HCT116 (cell line): ENCODE measurements at regions not wholly inside any gene's neighbourhood (a gene's known extent, or its start where the extent isn't known, plus 50 kb on each side); places are given as distances from the start of the nearest gene placed in this dataset.

Source experiments
- ATAC-seq: fragments of 200-7000 bp; cut with Tn5 transposase; 2 replicates; pipeline ENCODE4 v1.9.1; 2020; ENCODE audit warnings: mild to moderate bottlenecking, moderate library complexity
- BruUV-seq: library from RNA; stranded (reverse); fragments of 400-500 nt; replicated peaks from 2 replicates; lab custom pipeline; 2021; lab: Mats Ljungman, UMichigan
- CTCF ChIA-PET: fragments of 300-600 bp; sonication (Branson Sonifier 250); formaldehyde crosslinking; loops from one replicate; lab custom pipeline; 2021; ENCODE audit warnings: antibody characterized with exemption; lab: Charles Lee
- POLR2A ChIA-PET: fragments of 300-600, 350-600 bp; sonication (Branson Sonifier 250); formaldehyde crosslinking; loops from one replicate; lab custom pipeline; 2021; ENCODE audit warnings: antibody characterized with exemption; lab: Charles Lee
- RAD21 ChIA-PET, 2 experiments: fragments of 300-600 bp; sonication (Branson Sonifier 250); formaldehyde crosslinking; loops; one replicate each; lab custom pipeline; 2023; ENCODE audit warnings: low total read pairs in 2 of 2; ENCODE audit not compliant: uncharacterized antibody in 2 of 2, unreplicated experiment in 2 of 2, low non-redundant PET in 1 of 2; lab: Charles Lee
- DNase-seq: peaks from one replicate; pipeline ENCODE4 v3.0.0-alpha.2; 2010; ENCODE audit warnings: low read depth, low spot score
- H2AFZ ChIP-seq: fragments of 200-600 bp; shearing (Covaris generic), sonication (generic); 2 replicates; pipeline ENCODE4 v1.6.1; 2017; ENCODE audit warnings: low read depth, mixed run types, mixed read lengths, antibody characterized with exemption, low read length; ENCODE audit not compliant: poor library complexity, severe bottlenecking
- H3K27ac ChIP-seq: 2 replicates; pipeline ENCODE4 v1.5.1; 2012; ENCODE audit warnings: low read depth, low read length
- H3K27me3 ChIP-seq: fragments of 200-600 bp; sonication (generic); 2 replicates; pipeline ENCODE4 v1.6.1; 2016; ENCODE audit warnings: mixed run types, low read length, mixed read lengths; ENCODE audit not compliant: insufficient read depth
- H3K36me3 ChIP-seq, 2 experiments: fragments of 200-500 bp in 1 of 2; fragments of 200-600 bp in 1 of 2; sonication (Bioruptor generic) in 1 of 2; sonication (generic) in 1 of 2; 2 replicates each; pipeline versions ENCODE4 v1.5.1 to v1.6.1; 2014 to 2016; ENCODE audit warnings: low read length in 2 of 2, inconsistent platforms in 1 of 2, mixed read lengths in 1 of 2, mixed run types in 1 of 2; ENCODE audit not compliant: insufficient read depth in 2 of 2, control insufficient read depth in 1 of 2
- H3K4me1 ChIP-seq, 2 experiments: fragments of 200-600 bp in 1 of 2; sonication (generic) in 1 of 2; 2 replicates each; pipeline versions ENCODE4 v1.5.1 to v1.6.1; 2012 to 2017; ENCODE audit warnings: low read length in 2 of 2, inconsistent platforms in 1 of 2, mild to moderate bottlenecking in 1 of 2, mixed read lengths in 1 of 2, mixed run types in 1 of 2, moderate library complexity in 1 of 2; ENCODE audit not compliant: insufficient read depth in 2 of 2, control insufficient read depth in 1 of 2
- H3K4me2 ChIP-seq: fragments of 200-600 bp; sonication (generic); 2 replicates; pipeline ENCODE4 v1.6.1; 2017; ENCODE audit warnings: mixed run types, low read length, mixed read lengths
- H3K4me3 ChIP-seq, 2 experiments: fragments of 200-600 bp in 1 of 2; sonication (generic) in 1 of 2; replicated peaks in 1 of 2; 2 replicates each; pipeline ENCODE4 v1.5.1; 2011 to 2016; ENCODE audit warnings: low read length in 2 of 2, control low read depth in 1 of 2, low read depth in 1 of 2, mild to moderate bottlenecking in 1 of 2, mixed read lengths in 1 of 2, mixed run types in 1 of 2
- H3K79me2 ChIP-seq: fragments of 200-600 bp; sonication (generic); 2 replicates; pipeline ENCODE4 v1.6.1; 2017; ENCODE audit warnings: mild to moderate bottlenecking, mixed run types, low read length, moderate library complexity, mixed read lengths; ENCODE audit not compliant: insufficient read depth
- H3K9ac ChIP-seq: fragments of 200-600 bp; sonication (generic); 2 replicates; pipeline ENCODE4 v1.6.1; 2016; ENCODE audit warnings: low read length, mixed read lengths
- H3K9me2 ChIP-seq: fragments of 200-600 bp; sonication (generic), shearing (Covaris generic); 2 replicates; pipeline ENCODE4 v1.6.1; 2017; ENCODE audit warnings: mixed run types, mild to moderate bottlenecking, moderate library complexity; ENCODE audit not compliant: insufficient read depth
- H3K9me3 ChIP-seq, 2 experiments: fragments of 200-500 bp in 1 of 2; fragments of 200-600 bp in 1 of 2; sonication (Bioruptor generic) in 1 of 2; sonication (generic) in 1 of 2; 2 replicates each; pipeline ENCODE4 v1.6.1; 2014 to 2017; ENCODE audit warnings: low read length in 2 of 2, mixed read lengths in 2 of 2, inconsistent platforms in 1 of 2, low read depth in 1 of 2, mild to moderate bottlenecking in 1 of 2, mixed run types in 1 of 2, moderate library complexity in 1 of 2; ENCODE audit not compliant: control insufficient read depth in 1 of 2, insufficient read depth in 1 of 2
- H4K20me1 ChIP-seq: fragments of 200-600 bp; sonication (generic), shearing (Covaris generic); 2 replicates; pipeline ENCODE4 v1.6.1; 2017; ENCODE audit warnings: mixed run types, mild to moderate bottlenecking, moderate library complexity; ENCODE audit not compliant: insufficient read depth
- ATF3 ChIP-seq: IDR thresholded peaks from 2 replicates; pipeline ENCODE4 v1.6.1; 2012
- CBX3 ChIP-seq: IDR thresholded peaks from 2 replicates; pipeline ENCODE4 v1.6.1; 2012; ENCODE audit warnings: low read depth
- CEBPB ChIP-seq: IDR thresholded peaks from 2 replicates; pipeline ENCODE4 v1.6.1; 2012; ENCODE audit warnings: low read depth
- EGR1 ChIP-seq: IDR thresholded peaks from 2 replicates; pipeline ENCODE4 v1.6.1; 2012; ENCODE audit warnings: low read depth
- EZH2 ChIP-seq: fragments of 200-600 bp; sonication (generic); IDR thresholded peaks from 2 replicates; pipeline ENCODE4 v1.6.1; 2017; ENCODE audit warnings: antibody characterized with exemption, mixed run types
- MAX ChIP-seq: IDR thresholded peaks from 2 replicates; pipeline ENCODE4 v1.6.1; 2012
- POLR2A ChIP-seq: IDR thresholded peaks from 2 replicates; pipeline ENCODE4 v1.7.0; 2011; ENCODE audit warnings: borderline replicate concordance; ENCODE audit not compliant: insufficient read depth, insufficient read length; ENCODE audit errors: extremely low read depth
- POLR2AphosphoS5 ChIP-seq: IDR thresholded peaks from 2 replicates; pipeline ENCODE4 v1.6.1; 2011; ENCODE audit warnings: mild to moderate bottlenecking, low read depth, low read length, moderate library complexity
- RAD21 ChIP-seq: IDR thresholded peaks from 2 replicates; pipeline ENCODE4 v1.6.1; 2012; ENCODE audit warnings: low read depth, mild to moderate bottlenecking
- SIN3A ChIP-seq: IDR thresholded peaks from 2 replicates; pipeline ENCODE4 v1.6.1; 2012; ENCODE audit warnings: low read depth
- SP1 ChIP-seq: IDR thresholded peaks from 2 replicates; pipeline ENCODE4 v1.6.1; 2012; ENCODE audit warnings: low read depth
- TCF7L2 ChIP-seq: IDR thresholded peaks from 2 replicates; pipeline ENCODE4 v1.7.0; 2011; ENCODE audit warnings: borderline replicate concordance, inconsistent platforms; ENCODE audit not compliant: insufficient read depth, insufficient read length; ENCODE audit errors: extremely low read depth
- YY1 ChIP-seq: IDR thresholded peaks from 2 replicates; pipeline ENCODE4 v1.6.1; 2011; ENCODE audit warnings: low read length, low read depth, moderate library complexity, mild to moderate bottlenecking; ENCODE audit not compliant: insufficient replicate concordance; ENCODE audit errors: extremely low read depth
- ZBTB33 ChIP-seq: IDR thresholded peaks from 2 replicates; pipeline ENCODE4 v1.6.1; 2011; ENCODE audit warnings: mild to moderate bottlenecking, low read length, moderate library complexity; ENCODE audit not compliant: insufficient replicate concordance; ENCODE audit errors: extremely low read depth
- ZNF274 ChIP-seq: fragments of 200-500 bp; sonication (Bioruptor generic); IDR thresholded peaks from 2 replicates; pipeline ENCODE4 v1.6.1; 2014; ENCODE audit warnings: mild to moderate bottlenecking, low read depth, low read length, inconsistent platforms
- intact Hi-C: fragments of 100-400 bp; cut with micrococcal nuclease; formaldehyde crosslinking; loops from 2 replicates; pipeline ENCODE4 v1.10.0; 2022

GRCh38 chr2:80822999-80823398 is 518.4 kb upstream of the LRRTM1 start:
- Histone ChIP-seq H3K9ac (no peak overlapping the region), H3K79me2 (no peaks in the 10 kb centered on the region), H2AFZ (no peak overlapping the region), H3K4me1 (no peaks in the 10 kb centered on the region), H4K20me1 (no peaks in the 10 kb centered on the region), H3K9me3 (no peaks in the 10 kb centered on the region; a peak in 1 of 4 replicates), H3K4me3 (no peak overlapping the region), H3K36me3 (no peaks in the 10 kb centered on the region), H3K4me2 (no peak overlapping the region), H3K27me3 (no peaks in the 10 kb centered on the region), H3K9me2 (no peaks in the 10 kb centered on the region), H3K27ac (no peak overlapping the region)
- no peak for ATAC-seq
- BruUV-seq = no TSS peak
- ChIA-PET RAD21 (no interaction called here), POLR2A (no interaction called here), CTCF (no interaction called here)
- no peak for TF ChIP-seq ZNF274
- no peak for TF ChIP-seq SP1
- no peak for TF ChIP-seq CBX3
- no peak for TF ChIP-seq EZH2
- TF ChIP-seq SIN3A = no peak
- TF ChIP-seq MAX = no peak
- no peak for TF ChIP-seq EGR1
- TF ChIP-seq POLR2AphosphoS5 = no peak
- TF ChIP-seq POLR2A = no peak
- no peak for TF ChIP-seq TCF7L2
- DNase-seq = no peak
- intact Hi-C loops = no loop called here

GRCh38 chr2:80815259-80815658 is 510.7 kb upstream of the LRRTM1 start:
- POLR2A ChIA-PET = no interaction called here

More at GRCh38 chr2:80815259-80815658, 510.7 kb upstream of the LRRTM1 start:
- H3K4me3 ChIP-seq = no peak overlapping the region
- H3K9me3 ChIP-seq = no peaks in the 10 kb centered on the region; a peak in 2 of 4 replicates
- TF ChIP-seq ATF3 (no peak), ZBTB33 (no peak), YY1 (no peak), EZH2 (no peak), RAD21 (no peak), CEBPB (no peak)
- H3K4me1 ChIP-seq = no peaks in the 10 kb centered on the region
- no peak for ATAC-seq
- no peak for DNase-seq
- no peak overlapping the region for H3K4me2 ChIP-seq
- no peaks in the 10 kb centered on the region for H3K79me2 ChIP-seq
- H3K9ac ChIP-seq = no peak overlapping the region
- no peaks in the 10 kb centered on the region for H3K36me3 ChIP-seq
- no peak overlapping the region for H3K27ac ChIP-seq
- H4K20me1 ChIP-seq = no peaks in the 10 kb centered on the region
- no peak overlapping the region for H2AFZ ChIP-seq
- H3K9me2 ChIP-seq = no peaks in the 10 kb centered on the region
- no peaks in the 10 kb centered on the region for H3K27me3 ChIP-seq
- CTCF ChIA-PET = no interaction called here
- intact Hi-C loops = no loop called here
- no TSS peak for BruUV-seq
- RAD21 ChIA-PET = no interaction called here
